Mucosa of gallbladder (tissue), 1 donor: ENCODE measurements at regions not wholly inside any gene's neighbourhood (a gene's known extent, or its start where the extent isn't known, plus 50 kb on each side); places are given as distances from the start of the nearest gene placed in this dataset.
A peak's percentile ranks its signal among the peaks of the same experiment; 100 is the strongest.

Source experiments
- DNase-seq: peaks from one replicate; pipeline ENCODE4 v3.0.0-alpha.2; 2020; ENCODE audit warnings: low spot score
- donor health status: DM: no; HTN: no; CAD: no.

DNA sequence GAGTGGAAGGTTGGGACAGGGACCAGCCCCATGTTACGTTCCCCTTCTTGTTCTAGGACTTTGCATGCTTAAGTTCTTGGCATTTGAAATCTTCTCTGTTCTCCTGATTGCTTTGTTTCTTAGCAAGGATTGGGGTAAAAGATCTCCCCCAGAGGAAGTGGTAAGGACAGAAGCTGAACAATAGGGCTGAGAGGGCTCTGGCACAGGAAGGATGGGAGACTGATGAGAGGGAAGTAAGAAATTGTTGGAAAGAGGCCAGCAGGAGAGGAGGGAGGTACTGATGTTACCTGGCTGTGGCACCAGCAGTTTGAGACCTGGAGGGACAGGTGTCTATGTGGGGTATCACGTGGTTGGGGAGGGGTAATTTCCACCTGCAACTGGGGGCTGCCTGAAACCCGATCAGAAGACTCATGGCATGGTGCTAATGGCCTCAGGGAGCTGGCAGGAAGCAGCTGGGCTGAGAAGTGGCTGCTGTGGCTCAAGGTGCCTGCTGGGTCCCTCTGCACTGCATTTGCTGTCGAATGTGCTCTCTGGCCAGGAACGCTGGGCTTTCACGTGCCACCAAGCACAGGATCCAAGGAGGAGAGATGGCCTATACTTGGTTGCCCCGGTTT, 108.4 kb downstream of the LSM3 start:
- no peak for DNase-seq

DNA sequence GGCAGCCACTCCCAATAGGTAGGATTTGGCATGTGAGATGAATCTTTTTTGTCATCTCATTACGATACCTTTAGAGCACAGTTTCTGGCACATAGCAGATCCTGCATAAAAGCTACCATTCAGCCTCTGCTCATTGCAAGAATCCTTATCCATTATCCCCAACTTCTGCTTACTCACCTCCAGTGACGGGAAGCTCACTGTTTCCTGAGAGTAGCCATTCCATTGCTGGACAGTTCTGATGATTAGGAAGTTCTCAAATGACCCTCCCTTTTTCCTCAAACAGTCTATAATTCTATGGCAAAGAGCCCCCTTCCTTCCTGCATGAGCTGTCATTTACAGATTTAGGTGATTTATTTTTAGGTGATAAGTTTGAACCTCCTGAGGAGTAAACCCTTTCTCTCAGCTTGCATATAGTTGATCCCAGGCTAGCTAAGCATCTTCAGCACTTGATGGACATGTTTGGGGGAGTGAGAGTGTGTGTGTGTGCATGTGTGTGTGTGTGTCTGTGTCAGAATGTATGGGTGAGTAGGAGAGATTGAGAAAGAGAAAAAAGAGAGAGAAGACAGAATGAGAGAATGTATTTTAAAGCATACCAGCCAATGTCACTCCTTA, 109.7 kb downstream of the LSM3 start:
- DNase-seq = no peak

DNA sequence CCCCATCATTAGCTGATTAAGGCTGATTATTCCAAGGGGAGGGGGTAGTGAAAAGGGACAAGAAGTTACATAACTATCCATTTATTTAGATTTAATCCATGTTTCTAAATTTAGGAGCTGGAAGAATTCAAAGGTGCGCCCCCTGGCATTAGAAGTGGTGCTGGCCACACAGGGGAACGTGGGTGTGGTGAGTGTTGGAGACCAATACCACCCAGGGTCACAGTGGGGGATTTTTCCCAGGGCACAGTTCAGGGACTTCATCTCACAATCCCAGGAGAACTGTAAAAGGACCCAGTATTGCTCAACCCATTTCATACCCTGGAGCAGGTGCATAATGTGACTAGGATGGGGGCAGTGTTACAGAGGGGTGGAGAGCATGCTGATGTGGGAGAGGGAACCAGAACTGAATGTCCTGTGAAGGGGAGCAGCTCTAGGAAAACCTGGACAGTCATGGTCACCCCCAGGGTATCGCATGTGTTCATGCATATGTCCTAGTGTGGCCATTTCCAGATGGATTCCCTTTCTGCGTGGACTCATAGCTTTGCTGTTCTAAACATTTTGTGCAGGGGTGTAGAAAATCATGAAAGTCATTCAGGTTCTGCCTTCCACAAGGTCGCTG, 110.3 kb downstream of the LSM3 start:
- no peak for DNase-seq

DNA sequence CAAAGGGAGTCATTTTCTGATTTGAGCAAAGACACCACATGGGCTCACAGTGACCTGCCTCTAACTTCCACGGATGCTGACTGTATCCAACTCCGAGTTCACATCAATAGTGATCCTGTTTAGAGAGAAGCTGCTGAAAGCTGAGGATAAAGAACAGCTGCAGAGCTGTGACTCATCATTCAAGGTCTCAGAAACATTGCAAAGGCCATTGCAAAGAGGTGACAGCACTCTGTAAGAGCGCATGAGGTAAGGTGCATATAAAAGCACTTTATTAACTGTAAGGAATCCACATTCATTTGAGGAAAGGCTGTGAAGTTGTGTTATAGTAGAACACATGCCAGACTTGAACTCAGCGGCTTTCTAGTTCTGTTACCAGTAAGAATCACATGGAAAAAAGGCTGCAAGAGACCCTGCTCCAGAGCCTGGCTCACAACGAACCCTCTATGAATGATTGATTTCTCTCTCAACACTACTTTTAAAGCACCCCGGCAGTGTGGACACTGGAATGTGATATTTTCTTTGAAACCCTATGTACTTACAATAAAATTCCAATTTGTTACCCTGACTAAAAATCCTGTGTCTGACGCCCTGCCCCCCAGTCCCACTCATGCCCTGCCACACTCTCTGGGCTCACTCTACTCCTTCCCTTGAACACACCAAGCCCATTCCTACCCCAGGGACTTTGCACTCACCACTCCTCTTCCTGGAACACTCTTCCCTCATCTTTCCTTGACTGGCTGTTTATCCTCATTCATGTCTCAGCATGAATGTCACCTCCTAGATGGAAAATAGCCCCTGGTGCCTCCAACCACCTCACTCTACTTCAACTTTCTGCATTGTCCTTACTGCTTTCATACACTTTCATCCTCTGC, 111.2 kb downstream of the LSM3 start:
- peak; percentile 48 for DNase-seq

DNA sequence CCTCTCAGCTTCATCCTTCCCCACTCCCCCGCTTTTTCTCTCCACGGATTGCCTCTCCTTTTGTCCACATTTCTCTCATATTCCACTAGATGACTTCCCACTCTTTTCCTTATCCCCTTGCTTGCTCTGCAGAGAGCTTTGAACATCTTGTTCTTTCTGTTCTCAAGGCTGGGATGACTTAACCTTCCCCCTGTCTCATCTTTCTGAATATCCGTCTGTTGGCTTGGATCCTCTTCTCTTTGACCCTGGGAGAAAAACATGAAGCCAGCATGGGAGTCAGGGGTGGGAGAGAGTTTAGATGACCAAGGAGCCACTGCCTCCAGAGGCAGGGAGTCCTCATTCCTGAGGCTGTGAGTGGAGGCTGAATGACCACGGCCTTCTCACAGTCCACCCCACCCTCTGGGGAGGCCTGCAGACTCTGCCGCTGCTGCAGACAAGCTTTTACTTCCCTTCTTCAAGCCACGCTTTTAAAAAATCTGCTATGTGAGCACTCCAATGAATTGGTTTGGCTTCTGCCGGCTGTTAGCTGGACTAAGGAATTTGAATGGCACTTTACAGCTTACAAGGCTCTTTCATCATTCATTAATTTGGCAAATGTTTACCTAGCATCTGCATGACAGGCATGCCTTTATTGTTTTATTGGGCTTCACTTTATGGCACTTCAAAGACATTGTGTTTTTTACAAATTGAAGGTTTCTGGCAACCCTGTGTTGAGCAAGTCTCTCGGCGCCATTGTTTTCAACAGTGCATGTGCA, 111.6 kb upstream of the SLC6A6 start:
- DNase-seq = no peak

DNA sequence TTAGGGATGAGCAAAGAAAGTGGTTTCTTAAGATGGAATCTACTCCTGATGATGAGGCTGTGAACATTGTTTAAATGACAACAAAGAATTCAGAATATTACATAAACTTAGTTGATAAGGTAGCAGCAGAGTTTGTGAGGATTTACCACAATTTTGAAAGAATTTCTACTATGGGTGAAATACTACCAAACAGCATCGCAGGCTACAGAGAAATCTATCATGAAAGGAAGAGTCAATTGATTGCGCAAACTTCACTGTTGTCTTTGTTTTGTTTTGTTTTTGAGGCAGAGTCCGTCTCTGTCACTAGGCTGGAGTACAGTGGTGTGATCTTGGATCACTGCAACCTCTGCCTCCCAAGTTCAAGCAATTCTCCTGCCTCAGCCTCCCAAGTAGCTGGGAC, 107.4 kb upstream of the SLC6A6 start:
- DNase-seq = no peak

DNA sequence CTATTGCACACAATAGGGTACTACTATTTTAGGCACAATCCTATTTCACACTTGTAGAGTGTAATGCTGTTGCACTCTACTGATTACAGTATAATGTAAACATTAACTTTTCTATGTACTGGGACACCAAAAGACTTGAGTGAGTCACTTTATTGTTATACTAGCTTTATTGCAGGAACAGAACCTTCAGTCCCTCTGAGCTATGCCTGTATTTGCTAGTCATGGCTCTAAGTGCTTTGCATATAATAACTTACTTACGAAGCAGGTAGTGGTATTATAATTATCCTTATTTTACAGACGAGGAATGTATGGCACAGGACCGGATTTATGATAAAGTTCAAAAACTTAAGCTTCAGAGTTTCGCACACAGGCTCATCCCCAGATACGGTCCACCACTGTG, 106.6 kb upstream of the SLC6A6 start:
- DNase-seq = no peak

DNA sequence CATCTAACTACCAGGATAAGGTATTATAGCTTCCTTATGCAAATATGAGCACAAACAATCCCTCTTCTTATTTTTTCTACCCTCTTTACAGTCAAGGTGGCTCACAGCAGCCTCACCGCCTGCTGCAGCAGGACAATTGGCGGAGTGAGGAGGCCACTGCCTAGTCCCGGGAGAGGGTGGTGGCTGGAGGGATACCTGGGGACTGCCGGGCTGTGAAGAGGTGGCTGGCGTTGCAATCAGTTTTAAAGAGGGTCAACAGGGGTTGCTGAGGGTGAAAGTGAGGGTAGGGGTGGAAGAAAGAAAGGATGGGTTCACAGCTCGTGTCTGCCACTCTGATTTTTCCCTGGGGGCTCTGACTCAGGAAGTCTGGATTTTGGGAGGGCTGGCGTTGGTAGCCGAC, 105.1 kb upstream of the SLC6A6 start:
- no peak for DNase-seq

DNA sequence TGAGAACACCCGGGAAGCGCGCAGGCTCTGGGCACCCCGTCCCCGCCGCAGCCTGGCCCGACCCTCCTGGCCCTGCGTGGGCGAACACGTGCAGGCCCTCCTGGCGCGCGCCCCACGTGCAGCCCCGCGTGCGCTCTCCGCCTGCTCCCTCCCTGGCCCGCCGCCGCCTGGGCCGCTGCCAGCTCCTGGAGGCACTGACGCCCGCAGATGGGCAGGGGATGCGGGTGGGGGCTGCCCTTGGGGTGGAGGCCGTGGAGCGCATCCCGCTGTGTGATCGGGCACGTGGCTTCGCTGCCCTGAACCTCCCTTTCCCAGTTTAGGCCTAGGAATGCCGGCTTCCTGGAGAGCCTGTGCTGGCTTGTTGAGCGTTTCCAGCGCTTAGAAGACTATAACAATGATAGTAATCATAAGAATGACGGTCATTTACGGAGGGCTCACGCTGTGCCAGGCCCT, 104.6 kb upstream of the SLC6A6 start:
- peak; percentile 54 for DNase-seq

DNA sequence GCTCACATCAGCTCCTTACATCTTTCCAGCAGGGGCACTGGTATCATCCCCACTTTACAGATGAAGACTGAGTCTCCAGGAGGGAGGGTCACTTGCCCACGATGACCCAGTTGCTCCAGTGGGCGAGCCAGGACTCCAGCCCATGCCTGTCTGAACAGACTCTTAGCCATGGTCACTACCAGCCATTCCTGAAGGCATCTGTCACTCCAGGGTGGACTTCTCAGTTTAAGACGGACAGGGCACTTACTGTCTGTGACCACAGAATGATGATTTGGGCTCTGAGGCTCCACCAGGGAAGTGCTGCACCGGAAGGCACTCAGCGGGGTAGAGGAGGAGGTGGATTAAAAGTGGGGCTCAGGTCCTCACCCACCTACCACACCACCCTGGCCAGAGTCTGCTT, 104.0 kb upstream of the SLC6A6 start:
- no peak for DNase-seq

DNA sequence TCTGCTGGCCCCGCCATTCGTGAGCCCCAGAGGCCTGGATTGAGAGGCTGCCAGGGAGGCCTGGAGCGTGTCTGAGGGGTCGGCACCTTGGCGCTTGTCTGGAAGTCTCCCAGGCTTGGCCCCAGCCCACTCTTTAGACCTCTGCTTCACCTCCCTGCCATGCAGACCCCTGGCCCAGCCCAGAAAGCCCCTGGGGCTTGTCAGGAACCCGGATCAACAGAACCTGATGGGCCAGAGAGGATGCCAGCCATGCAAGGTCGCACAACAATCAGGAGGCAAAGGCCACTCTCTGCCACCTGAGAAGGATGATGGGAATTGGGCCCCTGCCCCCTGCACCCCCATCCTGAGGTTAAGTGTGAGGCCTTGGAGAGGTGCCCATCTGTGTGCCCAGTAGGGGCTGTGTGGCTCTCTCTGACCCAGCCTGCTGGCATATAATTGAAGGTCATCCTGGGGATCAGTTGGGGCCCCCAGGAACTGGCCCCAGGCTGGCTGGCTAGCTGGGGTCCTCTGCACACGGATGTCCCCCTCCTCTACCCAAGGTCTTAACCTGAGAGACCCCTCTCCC, 103.3 kb upstream of the SLC6A6 start:
- DNase-seq = no peak

DNA sequence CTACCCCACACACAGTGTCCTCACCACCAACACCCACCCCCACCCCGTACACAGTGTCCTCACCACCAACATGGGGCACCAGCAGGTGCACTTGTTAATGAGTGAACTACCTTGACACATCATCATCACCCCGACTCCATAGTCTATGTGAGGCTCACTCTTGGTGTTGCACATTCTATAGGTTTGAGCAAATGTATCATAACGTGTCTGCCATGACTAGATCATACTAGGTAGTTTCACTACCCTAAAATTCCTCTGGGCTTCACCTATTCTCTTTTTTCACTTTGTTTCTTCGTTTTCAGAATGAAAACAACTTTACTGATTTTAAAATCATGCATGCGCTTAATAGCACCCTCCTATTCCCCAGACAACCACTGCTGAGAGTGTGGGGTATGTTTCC, 102.6 kb upstream of the SLC6A6 start:
- DNase-seq = no peak

DNA sequence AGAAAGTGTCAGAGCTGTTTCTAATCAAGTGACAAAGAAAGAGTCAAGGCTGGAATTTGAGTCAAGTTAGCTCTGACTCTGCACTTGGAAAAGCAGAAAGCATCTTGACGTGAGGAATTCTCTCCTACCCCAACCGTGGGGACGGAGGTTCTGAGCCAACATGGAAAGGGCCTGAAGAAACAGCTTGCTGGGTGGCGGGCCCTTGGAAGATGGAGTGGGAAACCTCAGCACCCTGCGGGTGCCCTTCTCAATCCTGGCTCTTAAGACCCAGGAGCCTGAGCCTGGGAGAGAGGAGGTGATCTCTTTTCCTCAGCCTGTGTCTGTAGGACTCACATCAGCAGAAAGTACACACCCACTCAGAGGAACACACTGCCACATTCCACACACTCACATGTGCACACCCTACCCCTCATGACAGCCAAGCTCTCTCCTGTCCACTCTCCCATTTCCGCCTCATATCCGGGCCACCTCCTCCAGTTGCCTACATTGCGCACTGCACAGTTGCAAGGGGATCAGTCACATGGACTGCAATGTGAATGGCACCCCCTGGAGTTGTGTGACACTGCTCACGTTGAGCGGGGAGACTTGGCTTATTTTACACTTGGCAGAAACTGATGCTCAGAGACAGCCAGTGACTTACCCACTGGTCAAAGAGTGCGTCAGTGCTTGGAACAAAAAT, 101.5 kb upstream of the SLC6A6 start:
- peak; percentile 32 for DNase-seq

DNA sequence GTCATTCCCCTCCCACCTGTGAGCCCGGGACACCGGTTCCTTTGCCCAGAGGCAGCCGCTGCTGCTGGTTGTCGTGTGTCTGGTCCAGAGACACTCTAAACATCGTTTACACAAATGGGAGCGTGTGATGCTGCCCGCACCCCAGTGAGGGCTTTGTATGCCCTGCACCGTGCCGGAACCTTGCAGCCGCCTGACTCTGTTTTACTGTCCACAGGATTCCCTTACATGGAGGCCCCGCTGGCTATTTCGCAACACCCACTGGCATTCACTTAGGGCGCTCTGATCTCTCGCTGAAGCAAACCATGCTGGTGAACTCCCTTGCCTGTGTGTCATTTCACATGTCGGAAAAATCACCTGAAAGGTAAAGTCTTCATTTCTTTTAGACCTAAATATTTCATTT, 100.8 kb upstream of the SLC6A6 start:
- peak; percentile 38 for DNase-seq

DNA sequence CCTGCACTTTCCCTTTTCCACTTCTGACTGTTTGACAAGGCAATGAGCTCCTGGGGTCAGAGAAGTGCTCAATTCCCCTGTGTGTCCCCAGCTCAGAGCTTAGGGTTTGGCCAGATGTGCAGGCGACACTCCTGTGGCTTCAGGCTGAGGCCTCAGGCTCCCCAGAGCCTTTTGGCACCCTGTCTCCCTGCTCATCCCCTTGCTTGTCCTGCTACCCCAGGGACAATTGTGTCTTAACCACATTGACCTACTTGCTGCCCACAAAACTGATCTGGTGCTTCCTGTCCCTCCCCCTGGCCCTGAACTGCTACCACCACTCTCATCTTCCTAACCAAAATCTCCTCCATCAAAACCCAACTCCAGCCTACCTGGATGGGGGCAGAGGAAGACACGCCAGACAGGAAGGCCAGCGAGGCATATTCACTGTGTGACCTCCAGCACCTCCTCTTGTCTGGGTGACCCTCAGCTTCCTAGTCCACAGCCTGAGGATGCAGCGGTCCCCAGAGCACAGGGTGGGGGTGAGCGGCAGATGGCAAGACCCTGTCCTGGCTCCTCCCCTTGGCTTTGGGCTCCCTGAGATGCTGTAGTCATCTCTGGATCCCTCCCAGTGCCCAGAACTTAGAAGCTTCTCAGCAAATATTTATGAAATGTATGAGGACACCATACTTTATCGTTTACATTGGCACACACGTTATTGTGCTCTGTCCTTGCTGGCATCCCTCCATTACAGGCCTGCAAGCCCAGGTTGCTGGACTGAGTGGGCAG, 98.9 kb upstream of the SLC6A6 start:
- DNase-seq = no peak

DNA sequence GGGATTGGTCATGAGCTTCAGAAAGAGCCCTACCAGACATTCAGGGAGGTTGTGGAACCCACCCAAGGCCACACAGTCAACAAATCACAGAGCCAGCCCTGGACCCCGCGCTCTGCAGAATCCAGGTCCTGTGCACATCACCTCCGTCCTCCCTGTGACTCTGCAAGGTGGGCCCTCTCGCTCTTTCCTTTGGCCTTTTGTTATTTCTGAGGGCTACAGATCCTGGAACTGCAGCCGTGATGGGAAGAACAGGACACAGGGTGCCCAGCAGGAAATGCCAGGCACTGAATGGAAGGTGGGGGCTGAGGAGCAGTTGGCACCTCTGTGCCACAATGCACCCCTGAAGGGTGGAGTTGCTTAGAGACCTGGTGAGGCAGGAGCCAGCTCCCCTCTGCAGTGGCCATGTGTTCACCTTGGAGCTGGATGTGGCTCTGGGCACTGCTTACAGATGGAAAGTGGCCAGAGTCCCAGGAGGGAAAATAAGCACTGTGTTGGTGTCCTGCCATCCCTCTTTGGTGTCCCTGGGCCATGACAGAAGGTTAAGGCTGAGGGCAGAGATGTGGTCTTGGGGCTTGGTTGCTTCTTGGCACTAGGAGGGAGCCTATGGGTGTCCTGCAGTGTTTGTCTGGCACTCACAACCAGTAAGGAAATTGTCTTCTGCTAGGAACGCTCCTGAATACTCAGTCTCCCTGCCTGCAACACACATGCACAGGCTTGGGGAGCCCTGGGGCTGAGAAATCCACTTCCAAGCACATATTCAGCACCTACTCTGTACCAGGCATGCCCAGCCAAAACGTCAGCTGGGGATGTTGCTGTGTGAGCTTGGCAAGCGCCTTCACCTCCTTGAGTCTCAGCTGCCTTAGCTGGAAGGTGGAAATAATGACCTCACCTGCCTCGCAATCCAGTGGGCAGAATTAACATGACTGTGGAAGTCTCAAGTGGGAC, 98.0 kb upstream of the SLC6A6 start:
- DNase-seq = no peak

DNA sequence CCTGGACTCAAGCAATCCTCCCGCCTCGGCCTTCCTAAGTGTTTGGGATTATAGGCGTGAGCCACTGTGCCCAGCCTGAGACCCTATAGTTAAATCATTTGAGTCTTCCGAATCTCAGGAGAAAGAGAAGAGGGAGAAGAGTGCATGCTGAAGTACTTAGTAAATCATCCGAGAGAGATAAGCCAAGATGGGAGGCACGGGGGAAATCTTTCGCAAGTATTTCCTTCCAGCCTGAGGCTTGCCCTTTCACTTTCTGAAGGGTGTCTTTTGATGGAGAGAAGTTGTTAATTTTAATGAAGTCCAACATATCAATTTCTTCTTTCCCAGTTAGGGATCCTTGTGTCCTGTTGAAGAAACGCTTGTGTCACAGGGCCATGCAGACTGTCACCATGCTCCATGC, 97.1 kb upstream of the SLC6A6 start:
- DNase-seq = no peak

DNA sequence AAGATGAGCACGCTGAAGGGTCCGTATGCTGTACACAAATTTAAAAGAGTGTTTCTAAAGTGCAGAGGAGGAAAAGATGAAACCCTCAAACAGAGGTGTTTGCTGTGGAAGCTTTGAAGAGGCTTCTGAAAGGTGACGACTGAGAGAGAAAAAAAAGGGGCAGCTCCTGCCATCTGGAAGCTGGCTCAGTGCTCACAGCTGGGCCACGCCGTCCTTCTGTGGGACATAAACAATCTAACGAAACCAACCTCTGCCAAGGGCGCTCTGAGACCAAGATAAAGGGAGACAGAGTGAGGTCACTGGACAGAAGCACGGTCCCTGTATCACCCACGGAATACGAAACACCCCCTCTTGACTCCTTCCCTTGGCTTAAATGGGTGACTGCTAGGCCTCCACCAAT, 96.3 kb upstream of the SLC6A6 start:
- no peak for DNase-seq
